SK-N-SH treated with all-trans-retinoic acid at 6 μM for 48 hours (cell line): ENCODE measurements at regions not wholly inside any gene's neighbourhood (a gene's known extent, or its start where the extent isn't known, plus 50 kb on each side); places are given as distances from the start of the nearest gene placed in this dataset.

Experiments
- CREB5 ChIP-seq: fragments of 250-450 bp; sonication (Bioruptor Pico); IDR thresholded peaks from 2 replicates; pipeline ENCODE4 v1.5.1; 2020; ENCODE audit warnings: low read depth, mild to moderate bottlenecking, moderate library complexity
- CSRNP3 ChIP-seq: fragments of 250-450 bp; sonication (Bioruptor Pico); IDR thresholded peaks from 2 replicates; pipeline ENCODE4 v1.5.1; 2021; ENCODE audit warnings: mild to moderate bottlenecking, moderate library complexity
- ESRRG ChIP-seq: fragments of 250-450 bp; sonication (Bioruptor Pico); IDR thresholded peaks from 2 replicates; pipeline ENCODE4 v1.6.1; 2021; ENCODE audit warnings: mild to moderate bottlenecking
- PPARA ChIP-seq: fragments of 250-450 bp; sonication (Bioruptor Pico); IDR thresholded peaks from 2 replicates; pipeline ENCODE4 v1.5.0; 2020; ENCODE audit warnings: mild to moderate bottlenecking, borderline replicate concordance
- RARB ChIP-seq: fragments of 250-450 bp; sonication (Bioruptor Pico); IDR thresholded peaks from 2 replicates; pipeline ENCODE4 v1.8.0; 2021; ENCODE audit warnings: mild to moderate bottlenecking, moderate library complexity
- SNAI2 ChIP-seq: fragments of 250-450 bp; sonication (Bioruptor Pico); IDR thresholded peaks from 2 replicates; pipeline ENCODE4 v1.5.0; 2020; ENCODE audit warnings: mild to moderate bottlenecking, moderate library complexity
- TCF4 ChIP-seq: fragments of 250-450 bp; sonication (Bioruptor Pico); IDR thresholded peaks from 2 replicates; pipeline ENCODE4 v1.8.0; 2021; ENCODE audit warnings: mild to moderate bottlenecking, moderate library complexity, borderline replicate concordance
- TOX ChIP-seq: fragments of 250-450 bp; sonication (Bioruptor Pico); IDR thresholded peaks from 2 replicates; pipeline ENCODE4 v1.8.0; 2021; ENCODE audit warnings: mild to moderate bottlenecking, moderate library complexity, borderline replicate concordance
- ZFP30 ChIP-seq: fragments of 450-650 bp; formaldehyde crosslinking; IDR thresholded peaks from 2 replicates; pipeline ENCODE4 v1.5.0; 2022; ENCODE audit warnings: mild to moderate bottlenecking, moderate library complexity
- ZNF8 ChIP-seq: fragments of 450-650 bp; formaldehyde crosslinking; IDR thresholded peaks from 2 replicates; pipeline ENCODE4 v1.5.0; 2020; ENCODE audit warnings: mild to moderate bottlenecking, moderate library complexity
- TF ChIP-seq, protein P1 (sequence below): fragments of 250-450 bp; sonication (Bioruptor Pico); IDR thresholded peaks from 2 replicates; pipeline ENCODE4 v1.8.0; 2020; ENCODE audit warnings: mild to moderate bottlenecking, moderate library complexity, borderline replicate concordance
- TF ChIP-seq, protein P2 (sequence below): fragments of 250-450 bp; sonication (Bioruptor Pico); IDR thresholded peaks from 2 replicates; pipeline ENCODE4 v1.5.0; 2020; ENCODE audit warnings: mild to moderate bottlenecking, moderate library complexity

DNA sequence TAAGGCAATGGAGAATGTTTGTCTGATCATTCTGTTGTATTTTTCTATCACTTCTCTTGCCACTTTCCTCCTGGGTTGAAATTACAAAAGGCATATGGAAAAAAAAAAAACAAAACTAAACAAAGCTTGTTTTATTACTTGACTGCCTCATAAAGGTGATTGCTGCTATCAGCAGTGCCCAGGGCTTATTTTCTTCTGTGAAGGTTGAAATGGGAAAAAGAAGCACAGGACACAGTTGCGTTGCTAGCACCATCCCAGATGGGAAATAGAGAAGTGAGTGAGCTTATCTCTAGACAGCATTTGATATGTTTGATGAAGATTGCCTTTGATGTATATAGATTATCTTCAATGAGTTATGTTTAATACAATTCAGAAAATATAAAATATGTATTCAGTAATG is 633.8 kb upstream of the ZNF804A start:
- TF ChIP-seq ZNF8 (CRISPR knock-in tag), result no peak
- TF ChIP-seq, protein P1, sequence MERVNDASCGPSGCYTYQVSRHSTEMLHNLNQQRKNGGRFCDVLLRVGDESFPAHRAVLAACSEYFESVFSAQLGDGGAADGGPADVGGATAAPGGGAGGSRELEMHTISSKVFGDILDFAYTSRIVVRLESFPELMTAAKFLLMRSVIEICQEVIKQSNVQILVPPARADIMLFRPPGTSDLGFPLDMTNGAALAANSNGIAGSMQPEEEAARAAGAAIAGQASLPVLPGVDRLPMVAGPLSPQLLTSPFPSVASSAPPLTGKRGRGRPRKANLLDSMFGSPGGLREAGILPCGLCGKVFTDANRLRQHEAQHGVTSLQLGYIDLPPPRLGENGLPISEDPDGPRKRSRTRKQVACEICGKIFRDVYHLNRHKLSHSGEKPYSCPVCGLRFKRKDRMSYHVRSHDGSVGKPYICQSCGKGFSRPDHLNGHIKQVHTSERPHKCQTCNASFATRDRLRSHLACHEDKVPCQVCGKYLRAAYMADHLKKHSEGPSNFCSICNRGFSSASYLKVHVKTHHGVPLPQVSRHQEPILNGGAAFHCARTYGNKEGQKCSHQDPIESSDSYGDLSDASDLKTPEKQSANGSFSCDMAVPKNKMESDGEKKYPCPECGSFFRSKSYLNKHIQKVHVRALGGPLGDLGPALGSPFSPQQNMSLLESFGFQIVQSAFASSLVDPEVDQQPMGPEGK, result no peak
- TF ChIP-seq TCF4 (CRISPR knock-in tag), result no peak
- TF ChIP-seq ZFP30 (CRISPR knock-in tag), result no peak
- TF ChIP-seq TOX, result no peak
- TF ChIP-seq, protein P2, sequence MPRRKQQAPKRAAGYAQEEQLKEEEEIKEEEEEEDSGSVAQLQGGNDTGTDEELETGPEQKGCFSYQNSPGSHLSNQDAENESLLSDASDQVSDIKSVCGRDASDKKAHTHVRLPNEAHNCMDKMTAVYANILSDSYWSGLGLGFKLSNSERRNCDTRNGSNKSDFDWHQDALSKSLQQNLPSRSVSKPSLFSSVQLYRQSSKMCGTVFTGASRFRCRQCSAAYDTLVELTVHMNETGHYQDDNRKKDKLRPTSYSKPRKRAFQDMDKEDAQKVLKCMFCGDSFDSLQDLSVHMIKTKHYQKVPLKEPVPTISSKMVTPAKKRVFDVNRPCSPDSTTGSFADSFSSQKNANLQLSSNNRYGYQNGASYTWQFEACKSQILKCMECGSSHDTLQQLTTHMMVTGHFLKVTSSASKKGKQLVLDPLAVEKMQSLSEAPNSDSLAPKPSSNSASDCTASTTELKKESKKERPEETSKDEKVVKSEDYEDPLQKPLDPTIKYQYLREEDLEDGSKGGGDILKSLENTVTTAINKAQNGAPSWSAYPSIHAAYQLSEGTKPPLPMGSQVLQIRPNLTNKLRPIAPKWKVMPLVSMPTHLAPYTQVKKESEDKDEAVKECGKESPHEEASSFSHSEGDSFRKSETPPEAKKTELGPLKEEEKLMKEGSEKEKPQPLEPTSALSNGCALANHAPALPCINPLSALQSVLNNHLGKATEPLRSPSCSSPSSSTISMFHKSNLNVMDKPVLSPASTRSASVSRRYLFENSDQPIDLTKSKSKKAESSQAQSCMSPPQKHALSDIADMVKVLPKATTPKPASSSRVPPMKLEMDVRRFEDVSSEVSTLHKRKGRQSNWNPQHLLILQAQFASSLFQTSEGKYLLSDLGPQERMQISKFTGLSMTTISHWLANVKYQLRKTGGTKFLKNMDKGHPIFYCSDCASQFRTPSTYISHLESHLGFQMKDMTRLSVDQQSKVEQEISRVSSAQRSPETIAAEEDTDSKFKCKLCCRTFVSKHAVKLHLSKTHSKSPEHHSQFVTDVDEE (CRISPR knock-in tag), result no peak
- no peak for TF ChIP-seq RARB (CRISPR knock-in tag)
- TF ChIP-seq CSRNP3 (CRISPR knock-in tag), result no peak
- TF ChIP-seq PPARA (CRISPR knock-in tag), result no peak
- no peak for TF ChIP-seq SNAI2 (CRISPR knock-in tag)
- no peak for TF ChIP-seq ESRRG
- TF ChIP-seq CREB5, result no peak
